Gastroesophageal sphincter (tissue), 4 donors: ENCODE measurements at regions not wholly inside any gene's neighbourhood (a gene's known extent, or its start where the extent isn't known, plus 50 kb on each side); places are given as distances from the start of the nearest gene placed in this dataset.
"Not testable (repeated sequence)": the region's sequence is repeated elsewhere in the genome, so short reads cannot be mapped to it uniquely, and the experiment has no call there.

Experiments used
- ATAC-seq: fragments of 150-250 bp; one replicate; pipeline ENCODE4 v1.9.1; 2016; ENCODE audit warnings: mild to moderate bottlenecking, moderate library complexity
- H3K27ac ChIP-seq, 4 donors: fragments of 200-600 bp; sonication (generic) in 3 of 4; 1 replicate in 3 of 4; 2 replicates in 1 of 4; pipeline ENCODE4 v1.5.1; 2016 to 2019
- H3K27me3 ChIP-seq: fragments of 200-600 bp; sonication (generic); one replicate; pipeline ENCODE4 v1.5.1; 2019
- H3K36me3 ChIP-seq, 2 donors: fragments of 200-600 bp; sonication (generic); one replicate each; pipeline ENCODE4 v1.5.1; 2019; ENCODE audit warnings: control low read depth in 1 of 2
- H3K4me1 ChIP-seq, 3 donors: fragments of 200-600 bp; sonication (generic); 1 replicate in 2 of 3; 2 replicates in 1 of 3; pipeline ENCODE4 v1.5.1; 2016 to 2019; ENCODE audit warnings: control low read depth in 2 of 3
- H3K4me3 ChIP-seq, 2 donors: fragments of 200-600 bp; sonication (generic); one replicate each; pipeline ENCODE4 v1.5.1; 2019; ENCODE audit warnings: mild to moderate bottlenecking in 1 of 2, moderate library complexity in 1 of 2
- H3K9me3 ChIP-seq, 3 donors: fragments of 200-600 bp; sonication (generic); one replicate each; pipeline ENCODE4 v1.5.1; 2017 to 2019; ENCODE audit warnings: control low read depth in 2 of 3
- CTCF ChIP-seq, 4 experiments: fragments of 200-600 bp in 2 of 4; fragments of 450-650 bp in 2 of 4; sonication (generic) in 1 of 4; IDR thresholded peaks; one replicate each; pipeline ENCODE4 v1.5.1; 2017 to 2019; ENCODE audit warnings: antibody characterized with exemption in 4 of 4, mild to moderate bottlenecking in 2 of 4, moderate library complexity in 2 of 4
- EP300 ChIP-seq: sonication (generic); formaldehyde crosslinking; IDR thresholded peaks from one replicate; pipeline ENCODE4 v1.6.1; 2017; ENCODE audit warnings: antibody characterized with exemption, mild to moderate bottlenecking
- POLR2A ChIP-seq, 2 donors: fragments of 450-650 bp; IDR thresholded peaks; one replicate each; pipeline ENCODE4 v1.6.1; 2017; ENCODE audit warnings: antibody characterized with exemption in 2 of 2, mild to moderate bottlenecking in 2 of 2, moderate library complexity in 1 of 2
- POLR2AphosphoS5 ChIP-seq: sonication (generic); formaldehyde crosslinking; IDR thresholded peaks from one replicate; pipeline ENCODE4 v1.6.1; 2017; ENCODE audit warnings: antibody characterized with exemption
- WGBS, 2 donors: methylation state at CpG; one replicate each; pipeline ENCODE4 v1.1.5; 2018; ENCODE audit warnings: low coverage in 1 of 2; 5-methylcytosine and 5-hydroxymethylcytosine counted together

- TF ChIP-seq POLR2A (IDR thresholded peaks at IDR 0.05): no peak
- no peak for TF ChIP-seq EP300
- no peak for TF ChIP-seq POLR2AphosphoS5
- no peak for TF ChIP-seq CTCF (IDR thresholded peaks at IDR 0.05)
- no peaks in the 10 kb centered on the region for H3K27me3 ChIP-seq
- no peaks in the 10 kb centered on the region for H3K4me1 ChIP-seq
- H3K4me3 ChIP-seq: no peak overlapping the region
- WGBS, 2 donors: 100% methylated on average over 1 of the region's 1 CpG; no CpG with 5 or more reads in 1 of the 2 donors
- no peak for ATAC-seq
- peaks cover 0 to 7% (median 0%) of the 10 kb centered on the region in 3 donors for H3K9me3 ChIP-seq
- no peak overlapping the region for H3K27ac ChIP-seq
- no peaks in the 10 kb centered on the region for H3K36me3 ChIP-seq
Measured at GRCh38 chr6:40877362-40877761, 161.7 kb downstream of the UNC5CL start.

- no peak for ATAC-seq
- no peaks in the 10 kb centered on the region for H3K27me3 ChIP-seq
- no peaks in the 10 kb centered on the region for H3K36me3 ChIP-seq
- 61 to 69% methylated on average over 2 of the region's 2 CpGs for WGBS, 2 donors
- TF ChIP-seq POLR2A (IDR thresholded peaks at IDR 0.05) (no peak), POLR2AphosphoS5 (no peak), CTCF (IDR thresholded peaks at IDR 0.05) (no peak), EP300 (no peak)
- H3K27ac ChIP-seq: no peak overlapping the region
- H3K4me1 ChIP-seq: peaks cover 0 to 6% (median 0%) of the 10 kb centered on the region in 3 donors
- peaks cover 0 to 7% (median 0%) of the 10 kb centered on the region in 3 donors for H3K9me3 ChIP-seq
- H3K4me3 ChIP-seq: no peak overlapping the region
Measured at GRCh38 chr6:40876336-40876735, 162.7 kb downstream of the UNC5CL start.

DNA sequence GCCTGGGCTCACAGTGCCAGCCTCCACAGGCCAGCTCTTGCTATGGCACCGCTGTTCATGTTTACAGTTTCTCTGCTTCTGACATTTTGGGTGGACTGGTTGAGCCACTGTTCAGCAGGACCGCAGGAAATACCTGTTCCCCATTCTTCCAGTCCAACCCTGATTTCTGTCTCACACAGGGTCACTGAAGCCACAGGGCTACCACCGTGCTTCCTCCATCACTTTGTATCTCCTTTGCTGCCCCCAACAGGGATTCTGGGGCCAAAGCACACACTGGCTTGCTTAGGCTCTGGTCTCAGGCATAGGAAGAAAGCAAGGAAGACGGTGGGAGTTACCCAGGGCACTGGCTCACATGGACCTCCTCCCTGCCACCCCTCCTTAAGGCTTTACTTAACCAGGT is 164.5 kb downstream of the UNC5CL start:
- peaks cover 0 to 7% (median 0%) of the 10 kb centered on the region in 3 donors for H3K9me3 ChIP-seq
- ATAC-seq: no peak
- no peaks in the 10 kb centered on the region for H3K36me3 ChIP-seq
- TF ChIP-seq EP300 (no peak), POLR2A (IDR thresholded peaks at IDR 0.05) (no peak), POLR2AphosphoS5 (no peak), CTCF (IDR thresholded peaks at IDR 0.05) (no peak)
- peaks cover 0 to 11% (median 0%) of the 10 kb centered on the region in 3 donors for H3K4me1 ChIP-seq
- no peak overlapping the region for H3K4me3 ChIP-seq
- WGBS, 2 donors: 50 to 80% methylated on average over 1 to 3 of the region's 4 CpGs
- H3K27me3 ChIP-seq: no peaks in the 10 kb centered on the region
- H3K27ac ChIP-seq: no peak overlapping the region

DNA sequence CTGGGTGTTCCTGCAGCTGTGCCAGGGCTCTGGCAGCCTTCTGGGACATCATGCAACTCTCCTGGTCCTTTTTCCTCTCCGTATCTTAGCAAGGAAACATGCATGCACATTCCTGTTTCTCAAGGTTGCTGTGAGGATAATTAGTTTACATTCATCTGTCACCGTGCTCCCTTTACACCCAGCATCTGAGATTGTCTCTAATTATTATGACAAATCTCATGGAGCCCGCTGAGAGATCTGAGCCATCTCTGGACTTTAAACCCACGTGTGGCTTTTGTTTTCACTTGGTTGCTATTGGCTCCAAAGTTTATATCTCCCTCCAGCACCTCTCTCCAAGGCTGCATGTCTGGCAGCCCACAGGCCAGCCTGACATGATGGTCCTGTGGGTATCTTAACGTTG is 167.6 kb downstream of the UNC5CL start:
- Histone ChIP-seq H3K27me3 (no peaks in the 10 kb centered on the region), H3K4me1 (peaks cover 0 to 11% (median 0%) of the 10 kb centered on the region in 3 donors)
- no peak for ATAC-seq

DNA sequence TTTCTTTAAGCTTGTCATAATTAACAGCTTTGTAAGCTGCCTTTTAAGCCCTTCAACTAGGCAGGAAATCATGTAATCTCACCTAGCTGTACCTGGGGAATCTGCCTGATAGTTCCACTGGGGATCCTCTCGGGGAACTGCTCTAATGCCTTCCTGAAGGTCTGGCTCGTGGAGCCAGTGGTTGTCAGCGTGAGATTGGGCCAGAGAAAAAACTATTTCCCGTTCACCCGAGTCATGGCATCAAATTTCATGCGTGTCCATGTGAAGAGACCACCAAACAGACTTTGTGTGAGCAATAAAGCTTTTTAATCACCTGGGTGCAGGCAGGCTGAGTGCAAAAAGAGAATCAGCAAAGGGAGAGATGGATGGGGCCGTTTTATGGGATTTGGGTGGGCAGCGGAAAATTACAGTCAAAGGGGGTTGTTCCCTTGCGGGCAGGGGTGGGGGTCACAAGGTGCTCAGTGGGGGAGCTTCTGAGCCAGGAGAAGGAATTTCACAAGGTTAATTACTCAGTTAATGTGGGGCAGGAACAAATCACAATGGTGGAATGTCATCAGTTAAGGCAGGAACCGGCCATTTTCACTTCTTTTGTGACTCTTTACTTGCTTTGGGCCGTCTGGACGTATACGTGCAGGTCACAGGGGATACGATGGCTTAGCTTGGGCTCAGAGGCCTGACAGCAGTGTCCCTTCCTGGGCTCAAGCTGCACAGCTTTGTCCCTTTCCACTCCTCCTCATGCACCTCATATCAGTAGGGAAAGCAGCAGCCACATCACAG is 170.7 kb downstream of the UNC5CL start:
- not testable (repeated sequence) for H3K4me3 ChIP-seq, ATAC-seq, H3K36me3 ChIP-seq, H3K27ac ChIP-seq, H3K9me3 ChIP-seq, H3K27me3 ChIP-seq
- WGBS, 2 donors: 74 to 78% methylated on average over 12 to 14 of the region's 14 CpGs
- H3K4me1 ChIP-seq: peaks cover 0 to 11% (median 0%) of the 10 kb centered on the region in 3 donors

More for the DNA sequence above, 167.6 kb downstream of the UNC5CL start:
- H3K4me3 ChIP-seq: no peak overlapping the region
- TF ChIP-seq POLR2AphosphoS5 (no peak), EP300 (no peak), CTCF (IDR thresholded peaks at IDR 0.05) (no peak), POLR2A (IDR thresholded peaks at IDR 0.05) (no peak)
- H3K9me3 ChIP-seq: no peaks in the 10 kb centered on the region
- no peaks in the 10 kb centered on the region for H3K36me3 ChIP-seq
- 7 to 34% methylated on average over 5 of the region's 5 CpGs for WGBS, 2 donors
- H3K27ac ChIP-seq: peak overlapping the region in 1 of 4 donors; percentile 35

DNA sequence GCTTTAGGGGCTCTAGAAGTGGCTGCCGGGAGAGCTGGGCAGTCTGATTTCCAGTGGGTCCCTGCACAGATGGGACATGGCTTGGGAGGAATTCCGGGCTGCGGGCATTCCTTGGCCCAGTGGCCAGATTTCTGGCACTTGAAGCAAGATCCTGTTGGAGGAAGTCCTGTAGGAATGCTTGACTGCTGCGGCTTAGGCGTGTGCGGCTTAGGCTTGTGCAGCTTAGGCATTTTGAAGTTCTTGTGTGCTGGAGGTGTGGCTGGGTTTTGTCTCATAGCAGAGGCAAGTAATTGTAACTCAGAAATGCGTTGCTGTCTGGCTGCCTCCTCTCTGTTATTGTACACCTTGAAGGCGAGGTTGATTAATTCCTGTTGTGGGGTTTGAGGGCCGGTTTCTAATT is 171.5 kb downstream of the UNC5CL start:
- WGBS, 2 donors: 39 to 63% methylated on average over 3 to 4 of the region's 9 CpGs

GRCh38 chr6:40865259-40865658 is 173.8 kb downstream of the UNC5CL start:
- not testable (repeated sequence) for H3K27ac ChIP-seq, ATAC-seq, H3K4me1 ChIP-seq, H3K27me3 ChIP-seq, H3K36me3 ChIP-seq, H3K9me3 ChIP-seq, H3K4me3 ChIP-seq
- 80 to 93% methylated on average over 1 to 2 of the region's 2 CpGs for WGBS, 2 donors

More for the DNA sequence above, 171.5 kb downstream of the UNC5CL start:
- H3K36me3 ChIP-seq, H3K27ac ChIP-seq, H3K27me3 ChIP-seq, ATAC-seq, H3K4me3 ChIP-seq, H3K9me3 ChIP-seq: not testable (repeated sequence)
- peaks cover 0 to 11% (median 0%) of the 10 kb centered on the region in 3 donors for H3K4me1 ChIP-seq
